ENCODE measurements at regions not wholly inside any gene's neighbourhood (a gene's known extent, or its start where the extent isn't known, plus 50 kb on each side); places are given as distances from the start of the nearest gene placed in this dataset.
"Not testable (repeated sequence)": the region's sequence is repeated elsewhere in the genome, so short reads cannot be mapped to it uniquely, and the experiment has no call there.

- DNase-seq = no peak
Observed at GRCh38 chr14:29982171-29982570, 54.5 kb upstream of the PRKD1 start.

DNA sequence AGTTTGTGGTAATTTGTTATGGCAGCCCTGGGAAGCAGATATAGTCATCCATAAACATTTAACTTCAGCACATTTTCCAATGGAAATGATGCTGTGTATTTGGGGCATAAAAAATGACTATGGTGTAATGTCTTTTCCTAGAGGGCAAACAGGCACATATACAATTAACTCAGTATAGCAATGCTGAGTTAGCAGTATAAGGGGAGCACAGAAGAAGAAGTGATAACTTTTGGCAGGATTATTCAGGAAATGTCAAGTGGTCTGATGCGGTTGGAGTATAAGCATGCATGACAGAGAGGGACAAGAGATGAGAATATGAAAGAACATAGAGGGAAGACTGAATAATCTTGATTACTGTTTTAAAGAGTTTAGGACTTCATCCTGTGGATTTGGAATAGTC lies 55.3 kb upstream of the PRKD1 start:
- no peak for DNase-seq

GRCh38 chr14:29990344-29990857 lies 62.8 kb upstream of the PRKD1 start:
- DNase-seq = not testable (repeated sequence)

GRCh38 chr14:29990993-29991392 lies 63.3 kb upstream of the PRKD1 start:
- no peak for DNase-seq

DNA sequence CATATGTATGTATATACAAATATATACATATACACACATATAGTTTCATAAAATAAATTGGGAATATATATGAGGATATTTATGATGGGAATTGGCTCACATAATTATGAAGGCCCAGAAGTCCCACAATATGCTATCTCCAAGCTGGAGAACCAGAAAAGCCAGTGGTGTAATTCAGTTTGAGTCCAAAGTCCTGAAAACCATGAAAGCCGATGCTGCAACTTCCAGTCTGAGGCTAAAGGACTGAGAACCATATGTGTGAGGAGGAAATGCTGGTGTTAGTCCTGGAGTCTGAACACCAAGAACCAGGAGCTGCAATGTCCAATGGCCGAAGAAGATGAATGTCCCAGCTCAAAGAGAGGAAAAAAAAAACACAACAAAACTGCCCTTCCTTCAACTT lies 65.5 kb upstream of the PRKD1 start:
- no peak for DNase-seq

GRCh38 chr14:29999013-29999539 lies 71.4 kb upstream of the PRKD1 start:
- DNase-seq = no peak

- DNase-seq = no peak
Observed at GRCh38 chr14:30002859-30003258, 75.2 kb upstream of the PRKD1 start.

DNA sequence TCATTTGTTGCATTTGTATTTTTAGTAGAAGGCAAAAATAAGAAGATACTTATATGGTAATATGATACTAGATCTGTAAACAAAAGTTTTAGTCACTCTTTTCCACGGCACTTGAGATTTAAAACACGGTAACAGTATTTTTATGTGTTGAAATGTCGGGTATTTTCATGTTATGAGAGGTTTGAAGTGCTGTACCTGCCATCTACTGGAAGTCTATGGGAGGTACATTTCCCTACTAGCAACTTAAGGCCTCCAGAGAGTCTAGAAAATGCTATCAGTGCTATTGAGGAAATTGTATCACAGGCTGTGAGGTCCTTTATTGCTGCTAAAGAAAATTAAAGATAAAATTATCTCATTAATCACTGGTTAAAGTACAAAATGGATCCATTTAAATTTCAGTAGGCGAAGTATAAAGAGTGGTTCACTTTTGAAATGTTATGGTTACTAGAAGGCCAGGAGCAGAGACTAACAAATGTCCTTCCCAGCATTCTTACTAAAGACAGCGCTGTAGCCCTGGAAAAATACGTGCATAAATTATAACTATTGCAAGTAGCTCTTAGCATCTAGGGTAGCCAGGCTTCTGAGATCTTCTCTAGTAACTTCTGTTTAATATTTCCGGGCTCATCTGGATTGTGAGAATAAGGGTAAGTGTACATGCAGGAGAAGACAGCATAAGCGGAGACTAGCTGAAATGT lies 77.6 kb upstream of the PRKD1 start:
- DNase-seq = no peak

GRCh38 chr14:30006695-30007094 lies 79.0 kb upstream of the PRKD1 start:
- DNase-seq = no peak

- DNase-seq = no peak
Observed at GRCh38 chr14:30015489-30015888, 87.8 kb upstream of the PRKD1 start.

GRCh38 chr14:30016002-30016401 lies 88.4 kb upstream of the PRKD1 start:
- no peak for DNase-seq

DNA sequence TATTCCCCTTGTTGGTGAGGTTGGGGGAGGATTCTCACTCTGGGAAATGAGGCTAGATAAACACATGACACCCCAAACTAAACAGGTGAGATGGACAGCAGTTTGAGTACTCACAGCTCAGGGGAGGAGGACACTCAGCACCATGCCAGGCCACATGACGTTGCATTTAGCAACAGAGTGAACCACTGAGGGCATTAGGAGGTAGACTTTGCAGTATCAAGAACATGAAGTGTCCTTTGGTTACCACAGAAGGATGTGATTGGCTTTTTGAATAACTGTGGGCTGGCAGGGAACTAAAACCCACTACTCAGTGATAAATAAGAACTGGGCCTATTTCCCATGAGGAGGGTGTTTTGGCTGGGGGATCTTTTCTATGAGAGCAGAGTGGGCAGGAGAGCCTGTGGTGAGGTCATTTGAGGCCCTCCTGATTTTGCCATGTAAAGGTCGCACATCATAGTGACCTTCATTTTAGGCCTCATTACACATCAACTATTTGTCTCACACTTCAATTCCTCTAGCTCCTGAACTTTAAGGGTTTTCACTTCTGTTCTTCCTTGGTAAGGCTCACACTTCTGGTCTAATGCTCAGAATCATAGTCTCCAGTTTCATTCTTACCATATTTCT lies 89.8 kb upstream of the PRKD1 start:
- DNase-seq = no peak

- DNase-seq = no peak
Observed at GRCh38 chr14:30020271-30020670, 92.6 kb upstream of the PRKD1 start.

GRCh38 chr14:30020687-30021086 lies 93.0 kb upstream of the PRKD1 start:
- DNase-seq = no peak

DNA sequence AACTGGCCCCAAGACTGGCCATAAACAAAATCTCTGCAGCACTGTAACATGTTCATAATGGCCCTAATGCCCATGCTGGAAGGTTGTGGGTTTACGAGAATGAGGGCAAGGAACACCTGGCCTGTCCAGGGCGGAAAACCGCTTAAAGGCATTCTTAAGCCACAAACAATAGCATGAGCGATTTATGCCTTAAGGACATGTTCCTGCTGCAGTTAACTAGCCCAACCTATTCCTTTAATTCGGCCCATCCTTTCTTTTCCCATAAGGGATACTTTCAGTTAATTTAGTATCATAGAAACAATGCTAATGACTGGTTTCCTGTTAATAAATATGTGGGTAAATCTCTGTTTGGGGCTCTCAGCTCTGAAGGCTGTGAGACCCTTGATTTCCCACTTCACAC lies 95.7 kb upstream of the PRKD1 start:
- DNase-seq = not testable (repeated sequence)

- DNase-seq = no peak
Observed at GRCh38 chr14:30034152-30034551, 106.5 kb upstream of the PRKD1 start.

- no peak for DNase-seq
Observed at GRCh38 chr14:30035361-30035760, 107.7 kb upstream of the PRKD1 start.

DNA sequence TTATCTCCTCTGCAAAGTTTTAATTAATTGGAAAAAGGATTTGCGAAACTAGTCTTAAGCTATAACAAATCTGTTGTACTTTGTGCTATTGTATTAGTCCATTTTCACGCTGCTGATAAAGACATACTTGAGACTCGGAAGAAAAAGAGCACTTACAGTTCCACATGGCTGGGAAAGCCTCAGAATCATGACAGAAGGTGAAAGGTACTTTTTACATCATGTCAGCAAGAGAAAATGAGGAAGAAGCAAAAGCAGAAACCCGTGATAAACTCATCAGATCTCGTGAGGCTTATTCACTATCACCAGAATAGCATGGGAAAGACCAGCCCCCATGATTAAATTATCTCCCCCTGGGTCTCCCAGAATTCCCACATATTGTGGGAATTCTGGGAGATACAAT lies 118.1 kb upstream of the PRKD1 start:
- DNase-seq = no peak

- no peak for DNase-seq
Observed at GRCh38 chr14:30053103-30053502, 125.5 kb upstream of the PRKD1 start.

- DNase-seq = no peak
Observed at GRCh38 chr14:30054201-30054600, 126.6 kb upstream of the PRKD1 start.

DNA sequence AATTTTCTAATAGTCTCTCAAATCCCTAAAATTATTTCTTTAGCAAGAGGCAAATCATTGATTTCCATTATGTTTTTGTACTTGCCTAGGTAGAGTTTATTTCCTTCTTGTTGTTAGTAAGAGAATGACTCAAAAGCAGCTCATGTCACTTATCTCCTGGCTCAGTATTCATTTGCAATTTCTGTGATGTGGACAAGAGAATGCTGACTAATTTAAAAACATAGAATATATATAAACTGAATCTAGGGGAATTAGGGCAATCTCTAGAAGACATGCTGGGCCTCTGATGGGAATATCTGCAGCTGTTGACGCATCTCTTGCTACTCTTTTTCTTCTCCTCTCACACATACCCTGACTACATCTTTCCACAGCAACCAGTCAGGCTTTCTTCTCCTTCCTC lies 130.8 kb upstream of the PRKD1 start:
- no peak for DNase-seq

GRCh38 chr14:30063746-30064145 lies 136.1 kb upstream of the PRKD1 start:
- no peak for DNase-seq

DNA sequence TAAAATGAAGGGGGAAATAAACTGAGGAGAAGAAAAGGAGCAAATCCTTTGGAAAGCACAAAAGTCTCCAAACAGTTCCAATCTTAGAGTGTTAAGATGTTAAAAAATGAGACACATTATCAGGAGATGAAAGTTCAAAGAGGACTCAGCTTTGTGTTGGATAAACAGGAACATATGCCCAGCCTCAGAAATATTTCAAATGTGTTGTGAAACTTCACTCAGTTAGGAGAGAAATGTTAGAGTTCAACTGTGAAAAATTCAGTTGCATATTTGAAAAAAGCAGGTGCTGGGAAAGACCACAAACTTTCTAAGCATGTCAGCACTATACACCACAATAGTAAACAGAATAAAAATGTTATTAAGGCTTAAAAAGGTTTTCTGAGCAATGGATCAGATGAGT lies 136.8 kb upstream of the PRKD1 start:
- DNase-seq = no peak

GRCh38 chr14:30069536-30069935 lies 141.9 kb upstream of the PRKD1 start:
- no peak for DNase-seq

Data from GOT3 (cell line).